OCI-LY3 (cell line): ENCODE measurements at regions not wholly inside any gene's neighbourhood (a gene's known extent, or its start where the extent isn't known, plus 50 kb on each side); places are given as distances from the start of the nearest gene placed in this dataset.

Source experiments
- CTCF ChIP-seq: fragments of 200-600, 300-600 bp; sonication (generic); IDR thresholded peaks from 2 replicates; pipeline ENCODE4 v1.5.1; 2014; ENCODE audit warnings: antibody characterized with exemption, low read length, low read depth
- EZH2phosphoT487 ChIP-seq: fragments of 200-600 bp; shearing (Covaris generic); IDR thresholded peaks from 2 replicates; pipeline ENCODE4 v1.6.1; 2018; ENCODE audit warnings: antibody characterized with exemption, mixed run types, low read depth

DNA sequence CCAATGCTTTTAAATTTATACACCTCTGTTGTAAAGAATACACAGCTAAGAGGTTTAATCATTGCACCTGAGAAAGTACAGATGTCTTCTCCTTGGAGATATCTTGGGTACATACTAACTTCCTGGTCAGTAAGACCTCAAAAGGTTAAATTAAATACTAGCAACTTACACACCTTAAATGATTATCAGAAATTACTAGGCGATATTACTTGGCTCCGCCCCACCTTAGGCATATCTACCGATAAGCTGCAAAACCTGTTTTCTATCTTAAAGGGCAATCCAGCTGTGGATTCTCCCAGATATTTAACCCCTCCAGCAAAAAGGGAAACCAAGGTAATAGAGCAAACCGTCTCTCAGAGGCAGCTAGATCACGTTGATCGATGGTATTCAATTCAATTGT is 819.4 kb downstream of the FAM133A start:
- no peak for TF ChIP-seq CTCF
- TF ChIP-seq EZH2phosphoT487, result no peak
